Transverse colon (tissue), 4 donors: ENCODE measurements at regions not wholly inside any gene's neighbourhood (a gene's known extent, or its start where the extent isn't known, plus 50 kb on each side); places are given as distances from the start of the nearest gene placed in this dataset.

Source experiments
- DNase-seq: peaks from one replicate; pipeline ENCODE4 v3.0.0-alpha.2; 2019
- H3K27ac ChIP-seq, 4 donors: fragments of 200-600 bp; sonication (generic); 2 replicates each; pipeline ENCODE4 v1.5.1; 2016 to 2018; ENCODE audit warnings: inconsistent platforms in 4 of 4
- H3K27me3 ChIP-seq: fragments of 200-600 bp; sonication (generic); 2 replicates; pipeline ENCODE4 v1.5.1; 2017; ENCODE audit warnings: inconsistent platforms
- H3K36me3 ChIP-seq, 4 donors: fragments of 200-600 bp; sonication (generic); 2 replicates each; pipeline ENCODE4 v1.5.1; 2017 to 2019; ENCODE audit warnings: inconsistent platforms in 4 of 4
- H3K4me1 ChIP-seq, 4 donors: fragments of 200-600 bp; sonication (generic); 2 replicates each; pipeline ENCODE4 v1.5.1; 2017 to 2020; ENCODE audit warnings: inconsistent platforms in 4 of 4
- H3K4me3 ChIP-seq, 4 donors: fragments of 200-600 bp; sonication (generic); 1 replicate in 1 of 4; 2 replicates in 3 of 4; pipeline versions ENCODE4 v1.5.1 to v1.6.1; 2017 to 2019; ENCODE audit warnings: inconsistent platforms in 4 of 4
- H3K9me3 ChIP-seq, 2 donors: fragments of 200-600 bp; sonication (generic); 2 replicates each; pipeline ENCODE4 v1.5.1; 2017 to 2019; ENCODE audit warnings: inconsistent platforms in 2 of 2
- CTCF ChIP-seq, 5 experiments: fragments of 200-600 bp in 3 of 5; fragments of 450-650 bp in 2 of 5; sonication (generic) in 3 of 5; IDR thresholded peaks; 1 replicate in 2 of 5; 2 replicates in 3 of 5; pipeline ENCODE4 v1.5.1; 2016 to 2017; ENCODE audit warnings: antibody characterized with exemption in 5 of 5, inconsistent platforms in 3 of 5, mild to moderate bottlenecking in 2 of 5, moderate library complexity in 1 of 5
- EP300 ChIP-seq: sonication (generic); formaldehyde crosslinking; IDR thresholded peaks from one replicate; pipeline ENCODE4 v1.6.1; 2017; ENCODE audit warnings: antibody characterized with exemption, low read depth
- POLR2A ChIP-seq: fragments of 450-650 bp; IDR thresholded peaks from one replicate; pipeline ENCODE4 v1.6.1; 2016; ENCODE audit warnings: antibody characterized with exemption, mild to moderate bottlenecking, moderate library complexity
- POLR2AphosphoS5 ChIP-seq, 3 donors: sonication (generic); formaldehyde crosslinking; IDR thresholded peaks; one replicate each; pipeline ENCODE4 v1.6.1; 2016; ENCODE audit warnings: antibody characterized with exemption in 3 of 3
- WGBS, 2 donors: methylation state at CpG; one replicate each; pipeline ENCODE4 v1.1.5; 2018; ENCODE audit warnings: low coverage in 1 of 2; 5-methylcytosine and 5-hydroxymethylcytosine counted together
- in situ Hi-C, 4 donors: fragments of 200-750 bp; cut with MboI; loops; one replicate each; pipeline versions ENCODE4 v1.15.0 to v1.15.1; 2017; ENCODE audit warnings: low sequenced_read_pairs in 3 of 4, low pct_ligation_motif_present in 1 of 4, low pct_unique_long_range_greater_than_20kb in 1 of 4
- intact Hi-C: fragments of 100-400 bp; cut with DNase I; formaldehyde crosslinking; loops from one replicate; pipeline ENCODE4 v1.15.1; 2023; ENCODE audit warnings: low total_unique reads

GRCh38 chr12:76206039-76206676 lies 121.7 kb upstream of the NAP1L1 start:
- intact Hi-C loops: no loop called here
- no peak for TF ChIP-seq CTCF (IDR thresholded peaks at IDR 0.05)
- no peak for TF ChIP-seq EP300
- no peak for TF ChIP-seq POLR2AphosphoS5 (IDR thresholded peaks at IDR 0.05)
- TF ChIP-seq POLR2A: no peak
- 10 to 11% methylated on average over 1 of the region's 1 CpG for WGBS, 2 donors

GRCh38 chr12:76202621-76203020 lies 118.1 kb upstream of the NAP1L1 start:
- Histone ChIP-seq H3K36me3 (no peaks in the 10 kb centered on the region), H3K9me3 (peaks cover 12 to 17% of the 10 kb centered on the region in 2 donors), H3K4me3 (no peak overlapping the region), H3K27ac (no peak overlapping the region), H3K4me1 (no peaks in the 10 kb centered on the region), H3K27me3 (no peaks in the 10 kb centered on the region)
- TF ChIP-seq CTCF (IDR thresholded peaks at IDR 0.05) (no peak), EP300 (no peak), POLR2AphosphoS5 (IDR thresholded peaks at IDR 0.05) (no peak), POLR2A (no peak)
- in situ Hi-C loops (no loop called here), intact Hi-C loops (no loop called here)
- DNase-seq: no peak

More at GRCh38 chr12:76206039-76206676, 121.7 kb upstream of the NAP1L1 start:
- Histone ChIP-seq H3K4me1 (no peaks in the 10 kb centered on the region), H3K27me3 (no peaks in the 10 kb centered on the region), H3K36me3 (no peaks in the 10 kb centered on the region), H3K27ac (no peak overlapping the region), H3K9me3 (no peaks in the 10 kb centered on the region), H3K4me3 (no peak overlapping the region)
- in situ Hi-C loops: no loop called here
- no peak for DNase-seq

- intact Hi-C loops (no loop called here), in situ Hi-C loops (no loop called here)
- H3K27me3 ChIP-seq: no peaks in the 10 kb centered on the region
- no peak for TF ChIP-seq POLR2A
- TF ChIP-seq POLR2AphosphoS5 (IDR thresholded peaks at IDR 0.05): no peak
- no peak for TF ChIP-seq CTCF (IDR thresholded peaks at IDR 0.05)
- TF ChIP-seq EP300: no peak
- H3K4me1 ChIP-seq: no peaks in the 10 kb centered on the region
- no peak for DNase-seq
- H3K9me3 ChIP-seq: peaks cover 12 to 17% of the 10 kb centered on the region in 2 donors
- no peaks in the 10 kb centered on the region for H3K36me3 ChIP-seq
- H3K27ac ChIP-seq: no peak overlapping the region
- H3K4me3 ChIP-seq: no peak overlapping the region
Observed at GRCh38 chr12:76201758-76202157, 117.3 kb upstream of the NAP1L1 start.

- Histone ChIP-seq H3K9me3 (peaks cover 12 to 17% of the 10 kb centered on the region in 2 donors), H3K36me3 (no peaks in the 10 kb centered on the region), H3K27me3 (no peaks in the 10 kb centered on the region), H3K4me3 (no peak overlapping the region), H3K27ac (no peak overlapping the region), H3K4me1 (no peaks in the 10 kb centered on the region)
- in situ Hi-C loops: no loop called here
- WGBS, 2 donors: 36 to 39% methylated on average over 2 of the region's 2 CpGs
- DNase-seq: no peak
- intact Hi-C loops: no loop called here
- no peak for TF ChIP-seq EP300
- TF ChIP-seq CTCF (IDR thresholded peaks at IDR 0.05): no peak
- no peak for TF ChIP-seq POLR2AphosphoS5 (IDR thresholded peaks at IDR 0.05)
- no peak for TF ChIP-seq POLR2A
Observed at GRCh38 chr12:76201316-76201715, 116.8 kb upstream of the NAP1L1 start.
